Gastroesophageal sphincter (tissue), 4 donors: ENCODE measurements at regions not wholly inside any gene's neighbourhood (a gene's known extent, or its start where the extent isn't known, plus 50 kb on each side); places are given as distances from the start of the nearest gene placed in this dataset.

ENCODE experiments used
- ATAC-seq: fragments of 150-250 bp; one replicate; pipeline ENCODE4 v1.9.1; 2016; ENCODE audit warnings: mild to moderate bottlenecking, moderate library complexity
- H3K27ac ChIP-seq, 4 donors: fragments of 200-600 bp; sonication (generic) in 3 of 4; 1 replicate in 3 of 4; 2 replicates in 1 of 4; pipeline ENCODE4 v1.5.1; 2016 to 2019
- H3K27me3 ChIP-seq: fragments of 200-600 bp; sonication (generic); one replicate; pipeline ENCODE4 v1.5.1; 2019
- H3K36me3 ChIP-seq, 2 donors: fragments of 200-600 bp; sonication (generic); one replicate each; pipeline ENCODE4 v1.5.1; 2019; ENCODE audit warnings: control low read depth in 1 of 2
- H3K4me1 ChIP-seq, 3 donors: fragments of 200-600 bp; sonication (generic); 1 replicate in 2 of 3; 2 replicates in 1 of 3; pipeline ENCODE4 v1.5.1; 2016 to 2019; ENCODE audit warnings: control low read depth in 2 of 3
- H3K4me3 ChIP-seq, 2 donors: fragments of 200-600 bp; sonication (generic); one replicate each; pipeline ENCODE4 v1.5.1; 2019; ENCODE audit warnings: mild to moderate bottlenecking in 1 of 2, moderate library complexity in 1 of 2
- H3K9me3 ChIP-seq, 3 donors: fragments of 200-600 bp; sonication (generic); one replicate each; pipeline ENCODE4 v1.5.1; 2017 to 2019; ENCODE audit warnings: control low read depth in 2 of 3
- CTCF ChIP-seq, 4 experiments: fragments of 200-600 bp in 2 of 4; fragments of 450-650 bp in 2 of 4; sonication (generic) in 1 of 4; IDR thresholded peaks; one replicate each; pipeline ENCODE4 v1.5.1; 2017 to 2019; ENCODE audit warnings: antibody characterized with exemption in 4 of 4, mild to moderate bottlenecking in 2 of 4, moderate library complexity in 2 of 4
- EP300 ChIP-seq: sonication (generic); formaldehyde crosslinking; IDR thresholded peaks from one replicate; pipeline ENCODE4 v1.6.1; 2017; ENCODE audit warnings: antibody characterized with exemption, mild to moderate bottlenecking
- POLR2A ChIP-seq, 2 donors: fragments of 450-650 bp; IDR thresholded peaks; one replicate each; pipeline ENCODE4 v1.6.1; 2017; ENCODE audit warnings: antibody characterized with exemption in 2 of 2, mild to moderate bottlenecking in 2 of 2, moderate library complexity in 1 of 2
- POLR2AphosphoS5 ChIP-seq: sonication (generic); formaldehyde crosslinking; IDR thresholded peaks from one replicate; pipeline ENCODE4 v1.6.1; 2017; ENCODE audit warnings: antibody characterized with exemption
- WGBS, 2 donors: methylation state at CpG; one replicate each; pipeline ENCODE4 v1.1.5; 2018; ENCODE audit warnings: low coverage in 1 of 2; 5-methylcytosine and 5-hydroxymethylcytosine counted together

- TF ChIP-seq POLR2AphosphoS5 (no peak), POLR2A (IDR thresholded peaks at IDR 0.05) (no peak), CTCF (IDR thresholded peaks at IDR 0.05) (no peak), EP300 (no peak)
- H3K4me1 ChIP-seq = no peaks in the 10 kb centered on the region
- no peaks in the 10 kb centered on the region for H3K36me3 ChIP-seq
- no peak overlapping the region for H3K4me3 ChIP-seq
- no peak overlapping the region for H3K27ac ChIP-seq
- no peaks in the 10 kb centered on the region for H3K9me3 ChIP-seq
- H3K27me3 ChIP-seq = no peaks in the 10 kb centered on the region
- no peak for ATAC-seq
- 97% methylated on average over 5 to 6 of the region's 8 CpGs for WGBS, 2 donors
These were observed 453.4 kb downstream of the CD83 start for GRCh38 chr6:14571001-14571400.

GRCh38 chr6:14571746-14572145 lies 454.2 kb downstream of the CD83 start:
- TF ChIP-seq POLR2AphosphoS5 = no peak
- TF ChIP-seq POLR2A (IDR thresholded peaks at IDR 0.05) = no peak
- no peak for TF ChIP-seq EP300
- H3K27me3 ChIP-seq = no peaks in the 10 kb centered on the region
- no peaks in the 10 kb centered on the region for H3K9me3 ChIP-seq
- H3K27ac ChIP-seq = no peak overlapping the region
- H3K4me1 ChIP-seq = no peaks in the 10 kb centered on the region
- H3K36me3 ChIP-seq = no peaks in the 10 kb centered on the region
- no peak for ATAC-seq
- WGBS, 2 donors = 95 to 100% methylated on average over 6 to 7 of the region's 7 CpGs
- H3K4me3 ChIP-seq = no peak overlapping the region

- Histone ChIP-seq H3K27ac (no peak overlapping the region), H3K36me3 (no peaks in the 10 kb centered on the region), H3K4me3 (no peak overlapping the region), H3K27me3 (no peaks in the 10 kb centered on the region), H3K9me3 (no peaks in the 10 kb centered on the region), H3K4me1 (no peaks in the 10 kb centered on the region)
- 67 to 76% methylated on average over 3 of the region's 3 CpGs for WGBS, 2 donors
- no peak for TF ChIP-seq EP300
- no peak for TF ChIP-seq POLR2A (IDR thresholded peaks at IDR 0.05)
- no peak for TF ChIP-seq POLR2AphosphoS5
- no peak for TF ChIP-seq CTCF (IDR thresholded peaks at IDR 0.05)
- ATAC-seq = no peak
These were observed 455.7 kb downstream of the CD83 start for GRCh38 chr6:14573267-14573666.

- TF ChIP-seq POLR2A (IDR thresholded peaks at IDR 0.05) (no peak), CTCF (IDR thresholded peaks at IDR 0.05) (no peak), EP300 (no peak), POLR2AphosphoS5 (no peak)
- 100% methylated on average over 1 of the region's 2 CpGs; no CpG with 5 or more reads in 1 of the 2 donors for WGBS, 2 donors
- ATAC-seq = no peak
These were observed 456.2 kb downstream of the CD83 start for GRCh38 chr6:14573703-14574290.

GRCh38 chr6:14575961-14576360 lies 458.4 kb downstream of the CD83 start:
- WGBS, 2 donors = 100% methylated on average over 1 of the region's 1 CpG
- Histone ChIP-seq H3K36me3 (no peaks in the 10 kb centered on the region), H3K27ac (no peak overlapping the region), H3K27me3 (no peaks in the 10 kb centered on the region), H3K4me1 (no peaks in the 10 kb centered on the region), H3K4me3 (no peak overlapping the region), H3K9me3 (no peaks in the 10 kb centered on the region)
- no peak for TF ChIP-seq POLR2A (IDR thresholded peaks at IDR 0.05)
- TF ChIP-seq EP300 = no peak
- no peak for TF ChIP-seq POLR2AphosphoS5
- no peak for TF ChIP-seq CTCF (IDR thresholded peaks at IDR 0.05)
- no peak for ATAC-seq

More at GRCh38 chr6:14573703-14574290, 456.2 kb downstream of the CD83 start:
- Histone ChIP-seq H3K27ac (no peak overlapping the region), H3K36me3 (no peaks in the 10 kb centered on the region), H3K4me3 (no peak overlapping the region), H3K9me3 (no peaks in the 10 kb centered on the region), H3K27me3 (no peaks in the 10 kb centered on the region), H3K4me1 (no peaks in the 10 kb centered on the region)
